ENCODE measurements at regions not wholly inside any gene's neighbourhood (a gene's known extent, or its start where the extent isn't known, plus 50 kb on each side); places are given as distances from the start of the nearest gene placed in this dataset.

DNA sequence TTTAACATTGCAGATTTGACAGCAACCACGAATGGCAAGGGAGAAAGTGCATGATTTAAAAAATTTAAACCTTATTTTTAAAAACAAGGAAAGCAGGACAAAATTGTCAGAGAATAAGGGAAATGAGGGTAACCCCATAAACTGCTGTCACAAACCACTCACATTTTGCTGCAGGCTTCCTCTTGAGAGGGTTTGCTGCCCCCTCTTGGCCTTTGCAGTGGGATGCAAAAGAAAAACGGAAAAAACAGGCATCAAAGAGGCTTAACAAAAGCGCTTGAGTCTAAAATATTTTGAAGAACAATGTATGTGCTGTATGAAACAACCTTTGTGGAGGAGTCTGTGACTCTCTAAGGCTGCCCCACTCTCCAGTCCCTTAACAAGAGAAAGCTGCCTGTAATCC lies 91.6 kb downstream of the TMX3 start:
- DNase-seq = peak; percentile 28 to 32

DNA sequence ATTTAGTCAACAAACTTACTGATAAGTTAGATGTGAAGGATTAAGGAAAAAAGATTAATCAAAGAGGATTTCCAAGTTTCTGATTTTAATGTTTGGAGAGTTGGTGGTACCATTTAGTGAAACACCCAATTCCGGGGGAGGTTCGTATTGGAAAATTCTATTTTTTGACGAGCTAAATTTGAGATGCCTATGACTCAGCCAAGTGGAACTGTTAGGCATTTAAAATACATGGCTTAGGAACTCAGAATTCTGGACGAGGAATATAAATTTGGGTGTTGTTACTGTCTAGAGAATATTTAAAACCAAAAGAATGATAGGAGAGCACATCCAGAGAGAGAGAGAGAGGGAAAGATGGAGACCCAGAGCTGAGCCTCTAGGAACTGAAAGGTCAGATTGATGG lies 103.6 kb downstream of the TMX3 start:
- no peak for DNase-seq

DNA sequence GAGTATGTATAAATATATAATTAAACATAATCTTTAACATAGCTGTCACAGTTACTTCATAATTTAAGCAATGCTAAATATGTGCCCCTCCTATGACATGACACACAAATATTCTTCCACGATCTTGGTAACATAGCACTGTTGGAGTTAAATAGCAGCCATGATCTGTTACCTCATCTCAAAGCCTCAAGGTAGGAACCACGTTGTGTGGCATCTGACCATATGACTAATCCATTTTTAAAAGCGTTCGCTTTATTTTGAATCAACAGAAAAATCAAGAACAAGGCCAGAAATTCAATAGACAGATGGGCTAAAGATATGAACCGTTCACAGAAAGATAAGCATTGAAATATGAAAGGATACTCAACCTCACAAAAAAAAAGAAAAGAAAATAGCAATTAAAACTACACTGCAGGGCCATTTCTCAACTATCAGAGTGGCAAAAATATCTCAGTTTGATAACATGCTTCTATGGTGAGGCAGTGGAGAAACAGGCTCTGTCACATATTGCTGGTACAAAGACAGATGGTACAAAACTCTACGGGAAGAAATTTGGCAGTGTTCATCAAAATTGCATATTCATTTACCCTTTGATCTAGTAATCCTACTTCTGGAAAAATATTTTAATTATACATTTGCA lies 105.9 kb downstream of the TMX3 start:
- DNase-seq = no peak

DNA sequence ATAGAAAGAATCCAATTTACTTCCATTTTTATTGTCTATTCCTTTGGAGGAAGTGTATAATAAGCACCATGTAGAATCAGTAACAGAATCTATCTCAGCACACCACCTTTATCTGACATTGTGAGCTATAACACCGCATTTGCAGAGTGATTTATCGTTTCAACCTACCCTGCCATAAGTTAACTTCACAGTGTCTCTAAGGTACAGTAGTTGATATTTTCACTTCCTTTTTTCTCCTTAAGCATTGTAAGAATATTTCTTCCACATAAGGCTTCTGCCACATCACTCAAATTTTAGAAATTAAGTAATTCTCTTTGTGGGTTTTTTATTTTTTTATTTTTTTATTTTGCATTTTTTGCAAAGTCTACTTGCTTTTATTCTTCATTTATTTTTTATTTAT lies 107.1 kb downstream of the TMX3 start:
- DNase-seq = no peak

DNA sequence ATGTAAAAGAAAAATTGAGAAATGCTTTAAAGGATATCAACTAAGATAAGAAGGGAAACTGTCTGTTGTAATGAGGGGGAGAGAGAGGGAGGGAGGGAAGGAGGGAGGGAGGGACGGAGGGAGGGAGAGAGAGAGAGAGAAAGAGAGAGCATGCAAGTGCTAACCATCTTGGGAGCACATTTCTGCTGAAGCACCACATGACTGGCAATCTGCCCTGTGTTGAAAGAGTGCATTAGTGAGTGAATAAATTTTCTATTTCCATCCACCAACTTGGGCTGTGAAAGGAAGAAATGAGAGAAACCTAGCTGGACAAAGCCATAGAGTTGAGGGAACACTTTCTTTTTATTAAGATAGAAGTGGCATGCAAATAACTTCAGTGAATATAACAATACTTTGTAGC lies 110.7 kb downstream of the TMX3 start:
- DNase-seq = no peak

DNA sequence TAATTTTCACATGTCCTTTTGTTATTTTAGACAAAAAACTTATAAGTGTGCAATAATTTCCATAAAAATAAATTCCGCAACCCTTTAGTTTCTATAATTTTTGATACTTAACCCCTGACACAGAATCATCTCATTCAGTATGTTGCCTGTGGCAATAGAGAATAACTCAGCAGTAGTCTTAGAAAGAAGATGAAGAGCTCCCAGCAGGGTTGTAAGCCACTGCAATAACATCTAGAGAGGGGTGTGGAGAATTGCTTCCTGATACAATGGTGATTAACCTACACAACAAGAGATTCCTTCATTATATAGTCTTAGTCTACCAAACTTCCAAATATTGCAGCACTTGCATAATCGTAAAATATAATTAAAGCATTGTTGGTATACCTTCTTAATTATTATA lies 118.9 kb downstream of the TMX3 start:
- DNase-seq = no peak

DNA sequence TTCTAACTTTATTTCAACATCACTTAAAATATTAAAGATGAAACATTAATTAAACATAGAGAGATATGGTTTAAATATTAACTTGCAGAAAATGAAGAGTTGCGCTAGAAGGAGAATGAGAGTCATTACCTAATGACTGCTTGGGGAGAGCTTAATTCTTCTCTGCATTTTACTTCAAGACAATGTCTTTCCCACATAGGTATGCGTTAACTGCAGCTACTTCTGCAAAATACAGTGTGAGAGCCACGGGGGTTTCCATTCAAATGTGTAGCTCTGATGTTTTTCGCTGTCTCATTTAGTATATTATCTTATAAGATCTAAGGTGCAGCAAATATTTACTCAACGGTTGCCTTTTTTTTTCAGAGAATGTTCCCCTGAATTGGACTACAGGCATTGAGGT lies 126.7 kb downstream of the TMX3 start:
- no peak for DNase-seq

DNA sequence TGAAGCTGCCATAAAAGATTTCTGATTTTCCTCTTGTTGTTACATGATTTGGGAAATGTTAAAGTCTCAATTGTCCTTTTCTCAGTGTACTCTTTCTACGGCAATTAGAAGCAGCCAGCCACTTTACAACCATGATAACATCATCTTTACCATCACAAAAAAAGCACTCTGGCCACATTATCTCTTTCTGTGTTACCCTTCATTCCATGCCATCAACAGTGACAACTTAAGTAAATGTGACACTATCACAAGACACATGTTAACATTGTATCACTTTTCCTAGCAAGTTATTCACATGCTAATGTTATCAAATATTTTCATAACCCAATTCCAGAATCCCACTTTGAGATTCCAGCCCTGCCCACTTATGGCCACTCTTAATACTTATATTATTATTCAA lies 131.2 kb downstream of the TMX3 start:
- DNase-seq = no peak

DNA sequence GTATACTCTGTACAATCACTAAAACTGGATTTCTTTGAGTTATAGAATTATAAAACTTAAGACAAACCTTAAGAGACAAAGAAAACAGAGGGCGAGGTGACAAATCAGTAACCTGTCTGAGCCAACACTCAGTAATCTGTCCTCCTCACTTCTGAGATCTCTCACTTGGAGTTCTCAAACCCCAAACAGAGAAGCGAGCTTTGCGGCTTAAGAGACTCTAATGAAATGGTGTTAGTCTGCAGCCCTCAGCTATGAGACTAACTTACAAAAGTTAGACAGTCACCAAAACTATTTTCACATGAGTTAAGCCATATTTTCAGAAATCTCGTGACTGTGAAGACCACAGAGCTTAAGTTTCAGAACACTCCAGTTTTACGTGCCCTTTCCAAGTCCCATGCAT lies 140.6 kb downstream of the TMX3 start:
- no peak for DNase-seq

DNA sequence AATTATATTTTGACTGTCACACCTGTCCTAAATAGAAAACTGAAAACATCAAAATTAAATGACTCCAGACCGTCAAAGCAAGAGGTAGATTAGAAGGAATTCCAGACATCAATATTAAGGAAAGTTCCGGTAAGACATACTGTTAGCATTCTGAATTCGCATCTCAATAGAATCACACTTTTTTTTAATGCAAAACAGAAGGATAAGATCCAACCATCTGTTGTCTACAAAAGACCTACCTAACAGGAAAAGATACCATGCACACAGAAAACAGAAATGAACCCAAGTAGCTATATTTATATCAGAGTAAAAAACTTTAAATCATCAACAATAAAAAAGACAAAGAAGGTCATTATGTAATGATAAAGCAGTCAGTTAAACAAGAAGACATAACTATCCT lies 145.0 kb downstream of the TMX3 start:
- no peak for DNase-seq

DNA sequence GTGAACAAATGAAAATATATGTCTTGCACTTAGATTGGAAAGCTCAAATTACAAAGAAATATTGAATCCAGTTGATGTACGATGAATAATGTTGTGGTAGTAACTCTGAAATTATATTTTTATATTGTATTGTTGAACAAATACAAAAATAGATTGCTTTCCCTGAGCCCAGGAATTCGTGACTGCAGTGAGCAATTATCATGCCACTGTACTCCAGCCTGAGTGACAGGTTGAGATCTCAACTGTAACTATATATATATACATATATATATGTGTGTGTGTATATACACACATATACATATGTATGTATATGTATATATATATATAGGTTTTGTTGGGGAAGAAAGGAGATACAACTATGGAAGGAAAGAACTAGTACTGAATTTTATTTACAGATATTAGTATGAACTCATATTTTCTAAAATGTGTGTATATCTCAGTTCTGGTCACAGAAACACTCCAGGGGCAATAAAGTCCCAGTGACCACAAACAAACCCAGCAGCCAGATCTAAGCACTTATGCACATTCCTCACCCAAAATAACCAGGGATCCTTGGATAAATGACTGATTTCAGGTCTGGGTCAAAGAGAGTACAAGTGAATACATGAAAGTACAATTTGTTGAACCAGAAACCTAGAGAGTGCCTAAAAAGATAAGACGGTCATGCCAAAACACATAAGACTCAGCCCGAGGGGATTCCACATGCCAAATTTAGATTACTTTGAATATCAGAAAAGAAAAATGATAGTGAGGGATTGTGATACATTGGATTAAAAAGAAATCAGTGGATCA lies 146.3 kb downstream of the TMX3 start:
- DNase-seq = no peak

DNA sequence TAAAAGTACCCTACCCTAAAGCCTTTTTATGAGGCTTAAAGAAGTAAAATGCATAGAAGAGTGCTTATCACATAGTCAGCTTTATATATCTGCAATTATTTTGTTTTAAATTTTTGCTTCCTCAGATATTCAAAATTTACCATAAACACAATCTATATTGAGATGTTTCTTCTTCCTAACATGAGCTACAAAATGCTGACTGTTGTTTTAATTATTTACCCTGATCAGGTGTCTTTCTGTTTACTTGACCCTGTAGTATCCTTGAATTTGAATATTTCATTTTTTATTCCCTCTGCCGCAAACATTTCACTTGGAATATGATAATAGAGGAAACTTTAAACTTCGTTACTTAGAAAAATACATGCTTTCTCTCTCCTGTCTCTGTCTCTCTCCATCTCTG lies 147.9 kb downstream of the TMX3 start:
- DNase-seq = no peak

DNA sequence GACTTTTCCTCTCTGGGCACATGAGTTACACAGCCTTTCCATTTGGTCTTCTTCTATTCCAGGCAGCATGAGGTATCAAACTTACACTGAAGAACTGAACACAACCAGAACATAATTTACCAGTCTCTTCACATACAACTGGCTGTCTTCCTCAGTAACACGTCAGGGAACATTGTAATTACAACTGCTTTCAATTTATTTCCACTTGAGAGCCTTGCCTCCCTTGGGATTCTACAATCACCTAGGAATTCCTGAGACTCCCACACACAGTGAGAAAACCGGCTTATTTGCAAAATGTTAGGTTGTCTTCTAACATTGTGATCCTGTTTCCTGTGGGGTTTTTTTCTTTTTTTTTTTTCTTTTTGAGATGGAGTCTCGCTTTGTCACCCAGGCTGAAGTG lies 149.9 kb downstream of the TMX3 start:
- DNase-seq = no peak

DNA sequence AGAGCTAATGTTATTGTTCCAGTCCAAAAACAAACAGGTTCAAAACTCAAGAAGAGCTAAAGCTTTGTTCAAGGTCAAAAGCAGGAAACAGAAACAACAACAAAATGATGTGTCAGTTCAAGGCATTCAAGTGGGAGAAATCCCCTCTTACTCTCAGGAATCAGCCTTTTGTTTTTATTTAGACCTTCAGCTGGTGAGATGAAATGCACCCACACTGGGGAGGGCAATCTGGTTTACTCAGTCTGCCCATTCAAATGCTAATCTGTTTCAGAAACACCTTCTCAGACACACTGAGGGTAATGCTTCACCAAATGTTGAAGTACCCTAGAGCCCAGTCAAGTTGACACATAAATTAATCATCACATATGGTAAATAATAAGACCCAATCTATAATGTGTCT lies 150.6 kb downstream of the TMX3 start:
- DNase-seq = no peak

DNA sequence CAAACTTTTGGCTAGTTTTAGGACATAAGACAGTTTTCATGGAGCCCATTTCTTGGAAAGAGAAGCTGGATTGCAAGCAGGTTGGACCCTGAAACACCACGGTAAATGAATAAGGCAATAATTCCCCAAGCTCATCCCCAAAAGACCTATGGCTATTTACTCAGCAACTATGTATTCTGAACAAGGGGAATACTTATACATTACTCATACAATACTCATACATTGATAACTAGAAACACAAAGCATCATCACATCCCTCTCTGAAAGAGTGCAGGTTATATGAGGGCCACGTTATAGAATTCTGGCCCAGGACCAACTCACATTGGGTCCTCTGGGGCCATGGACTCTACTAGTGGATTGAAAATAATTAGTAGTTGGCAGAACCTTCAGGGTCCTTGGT lies 154.8 kb downstream of the TMX3 start:
- no peak for DNase-seq

DNA sequence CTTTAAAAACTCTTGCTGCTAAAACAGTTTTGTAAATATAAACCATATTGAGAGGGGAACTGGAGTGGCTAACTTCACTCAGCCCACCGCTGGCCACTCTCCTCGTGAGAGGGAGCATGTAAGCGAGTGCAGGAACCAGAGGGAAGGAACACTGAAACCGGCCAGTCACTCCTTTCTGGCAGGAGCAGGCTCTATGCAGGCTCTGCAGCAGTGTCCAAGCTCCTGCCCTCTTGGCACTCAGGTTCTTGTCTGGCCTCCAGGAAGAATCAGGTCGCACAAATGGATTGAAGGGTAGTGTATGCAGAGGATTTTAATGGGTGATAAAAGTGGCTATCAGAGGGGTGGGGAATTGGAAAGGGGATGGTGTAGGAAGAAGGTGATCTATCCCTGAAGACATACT lies 157.7 kb downstream of the TMX3 start:
- DNase-seq = no peak

DNA sequence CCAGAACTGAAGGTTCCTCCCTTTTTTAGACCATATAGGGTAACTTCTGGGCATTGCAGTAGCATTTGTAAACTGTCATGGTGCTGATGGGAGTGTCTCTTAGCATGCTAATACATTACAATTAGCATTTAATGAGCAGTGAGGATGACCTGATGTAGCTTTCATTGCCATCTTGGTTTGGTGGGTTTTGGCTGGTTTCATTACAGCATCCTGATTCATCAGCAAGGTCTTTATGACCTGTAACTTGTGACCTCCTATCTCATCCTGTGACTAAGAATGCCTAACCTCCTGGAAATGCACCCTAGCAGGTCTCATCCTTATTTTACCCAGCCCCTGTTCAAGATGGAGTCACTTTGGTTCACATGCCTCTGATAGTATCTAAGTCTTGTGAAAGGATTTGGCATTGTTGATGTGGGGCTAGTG lies 159.0 kb downstream of the TMX3 start:
- no peak for DNase-seq

DNA sequence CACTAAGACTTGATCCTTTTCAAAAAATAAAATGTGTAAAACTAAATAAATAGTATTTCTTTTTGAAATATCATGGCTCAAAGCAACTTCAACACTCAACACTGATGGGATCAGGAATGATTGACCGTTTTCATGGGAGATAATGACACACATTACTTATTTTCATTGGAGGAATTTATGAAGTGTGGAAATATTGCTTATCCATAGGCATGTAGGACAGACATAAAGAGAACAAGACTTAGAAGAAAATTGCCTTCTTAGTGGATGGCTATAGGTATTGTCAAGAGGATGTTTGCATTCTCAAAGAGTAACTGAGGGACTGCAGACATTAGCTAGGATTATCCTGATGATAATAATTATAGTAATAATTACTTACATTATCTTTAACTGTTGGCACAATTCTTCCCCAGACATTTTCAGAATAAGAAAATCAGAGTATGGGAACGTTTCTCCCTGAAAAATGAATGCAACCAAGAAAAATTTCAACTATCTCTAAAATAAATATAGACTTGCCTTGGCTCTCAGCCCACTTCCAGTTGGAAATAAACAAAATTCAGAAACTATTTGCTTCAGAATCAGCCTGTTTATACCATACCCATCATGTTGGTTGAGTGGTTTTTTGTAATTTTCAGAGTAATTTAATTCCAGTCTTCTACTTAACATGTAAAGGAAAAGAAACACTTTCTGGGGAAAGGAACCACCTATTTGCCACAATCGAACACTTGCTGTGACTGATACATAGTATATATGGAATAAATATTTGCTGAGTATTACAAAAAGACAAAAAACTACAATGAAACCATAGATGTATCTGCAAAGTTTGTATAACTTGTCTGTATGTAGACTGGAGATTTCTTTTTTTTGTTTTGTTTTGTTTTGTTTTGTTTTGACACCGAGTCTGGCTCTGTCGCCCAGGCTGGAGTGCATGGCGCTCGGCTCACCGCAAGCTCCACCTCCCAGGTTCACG lies 165.7 kb downstream of the TMX3 start:
- DNase-seq = no peak

DNA sequence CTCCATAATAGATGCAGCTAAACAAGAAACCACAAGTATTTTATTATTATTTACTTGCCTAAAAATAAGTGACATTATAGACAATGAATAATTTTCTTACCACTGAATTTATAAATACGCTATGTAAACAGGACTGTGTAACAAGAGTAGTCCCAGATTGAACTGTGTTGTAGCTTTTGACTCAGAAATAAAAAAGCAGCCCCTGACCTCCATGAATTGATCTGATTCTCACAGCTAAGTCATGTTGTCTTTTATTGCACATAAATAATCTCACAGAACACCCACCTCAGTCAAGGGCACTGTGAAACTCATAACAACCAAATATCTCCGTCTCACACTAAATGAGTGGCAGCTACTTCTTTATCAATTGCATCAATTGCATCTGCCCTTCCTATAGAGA lies 171.6 kb downstream of the TMX3 start:
- DNase-seq = no peak

DNA sequence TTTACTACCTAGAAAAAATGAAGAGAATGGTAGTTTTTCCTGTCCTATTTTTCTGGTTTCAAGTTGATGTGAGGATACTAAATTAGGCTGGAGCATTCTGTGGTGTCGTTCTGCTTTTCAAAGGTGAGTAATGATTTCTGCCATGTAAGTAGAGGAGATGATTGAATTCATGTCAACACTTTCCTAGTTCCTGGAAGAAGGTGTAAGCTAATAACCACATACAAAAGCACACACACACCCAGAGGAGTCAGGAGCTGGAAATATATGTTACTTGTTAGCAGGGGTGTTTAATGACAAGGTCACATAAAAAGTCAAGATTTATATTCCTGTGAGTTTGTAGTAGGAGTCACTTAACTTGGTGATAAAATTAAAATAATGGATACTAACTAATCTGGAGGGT lies 172.1 kb downstream of the TMX3 start:
- DNase-seq = no peak

DNA sequence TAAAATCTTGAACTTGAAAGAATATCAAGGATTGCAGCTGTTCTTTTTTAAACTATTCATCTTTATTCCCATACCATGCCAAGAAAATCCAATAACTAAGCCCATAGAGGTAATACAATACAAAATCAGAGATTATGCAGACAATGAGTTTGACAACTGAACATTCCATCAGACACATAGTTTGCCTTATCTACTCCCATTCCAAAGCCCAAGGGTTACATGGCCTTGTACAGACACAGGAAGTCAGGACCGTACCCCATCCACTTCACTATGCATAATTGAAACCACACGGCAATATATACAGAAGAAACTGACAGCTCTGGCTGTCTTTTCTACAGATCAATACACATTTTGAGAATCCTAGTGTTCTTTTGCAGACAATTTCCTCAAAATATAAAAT lies 181.3 kb downstream of the TMX3 start:
- DNase-seq = no peak

DNA sequence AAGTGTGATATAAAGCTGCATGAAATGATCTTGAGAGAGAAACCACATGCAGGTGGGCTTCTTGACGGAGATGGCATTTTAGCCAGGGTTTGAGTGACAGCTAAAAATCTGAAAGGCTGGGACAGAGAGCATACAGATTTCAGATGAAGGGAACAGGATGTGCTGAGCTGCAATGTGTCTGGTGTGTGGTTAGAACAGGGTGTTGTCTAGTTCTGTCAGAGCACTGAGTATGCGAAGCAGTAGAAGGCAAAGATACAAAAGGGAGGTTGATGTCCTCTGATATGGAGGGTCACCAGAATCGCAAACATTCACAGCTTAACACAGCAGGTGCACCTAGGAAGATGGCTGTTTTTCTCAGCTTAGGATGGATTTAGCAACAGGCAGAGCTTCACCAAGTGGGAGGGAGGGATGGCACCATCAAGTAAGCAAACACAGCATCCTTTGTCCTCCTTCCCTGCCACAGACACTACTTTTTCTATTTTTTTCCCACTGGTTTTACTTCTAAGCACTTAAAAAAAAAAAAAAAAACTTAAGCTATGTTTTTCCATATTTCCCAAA lies 182.5 kb downstream of the TMX3 start:
- DNase-seq = no peak

DNA sequence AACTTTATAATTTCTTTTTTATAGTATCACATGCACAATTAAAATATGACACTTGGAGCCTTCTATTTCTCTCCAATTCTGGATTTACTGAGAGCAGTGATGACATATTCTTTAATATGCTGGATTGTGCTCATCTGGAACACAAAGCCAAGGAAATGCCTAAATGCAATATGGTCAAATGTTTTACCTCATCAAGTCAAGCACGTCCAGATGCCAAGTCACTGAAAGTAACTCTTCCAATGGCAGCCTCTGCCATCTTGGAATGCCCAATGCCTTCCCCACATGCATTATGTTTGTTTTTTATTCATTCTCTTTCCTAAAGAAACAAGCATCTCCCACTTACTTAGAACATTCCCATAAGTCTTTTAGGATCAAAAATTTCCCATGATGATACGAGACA lies 189.8 kb downstream of the TMX3 start:
- DNase-seq = no peak
